ENCODE measurements at regions not wholly inside any gene's neighbourhood (a gene's known extent, or its start where the extent isn't known, plus 50 kb on each side); places are given as distances from the start of the nearest gene placed in this dataset.

DNA sequence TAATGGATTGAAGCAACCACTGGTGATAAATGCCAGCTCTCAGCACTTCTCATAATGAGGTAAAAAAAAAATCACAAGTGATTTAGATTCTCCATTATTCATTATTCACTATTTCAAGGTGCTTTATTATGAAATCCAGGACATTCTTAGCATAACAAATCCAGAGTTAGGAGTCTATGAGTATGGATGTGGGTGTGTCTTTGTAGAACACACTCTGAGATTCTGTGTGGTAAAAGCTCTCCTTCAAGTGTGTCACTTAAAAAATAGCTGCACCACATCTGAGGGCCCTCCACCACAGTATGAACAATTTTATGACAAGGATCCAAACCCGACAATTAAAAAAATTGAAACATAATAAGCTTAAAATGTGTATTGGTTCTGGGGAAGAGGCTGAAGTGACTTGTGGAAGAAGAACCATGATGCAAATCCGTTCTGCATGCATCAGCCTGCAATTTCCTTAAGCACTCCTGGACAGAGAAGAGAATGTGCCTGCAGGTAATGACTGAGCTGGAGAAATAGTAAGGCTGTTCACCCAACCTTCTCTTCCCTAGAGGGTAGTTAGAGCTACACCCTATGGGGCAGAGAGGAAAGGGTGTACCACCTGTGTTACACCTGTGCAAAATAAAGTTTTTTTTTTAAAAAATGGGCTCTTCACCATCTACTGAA, 488.5 kb upstream of the MGAT4C start:
- no peak for TF ChIP-seq POLR2A (IDR thresholded peaks at IDR 0.05)
- TF ChIP-seq, protein P1, sequence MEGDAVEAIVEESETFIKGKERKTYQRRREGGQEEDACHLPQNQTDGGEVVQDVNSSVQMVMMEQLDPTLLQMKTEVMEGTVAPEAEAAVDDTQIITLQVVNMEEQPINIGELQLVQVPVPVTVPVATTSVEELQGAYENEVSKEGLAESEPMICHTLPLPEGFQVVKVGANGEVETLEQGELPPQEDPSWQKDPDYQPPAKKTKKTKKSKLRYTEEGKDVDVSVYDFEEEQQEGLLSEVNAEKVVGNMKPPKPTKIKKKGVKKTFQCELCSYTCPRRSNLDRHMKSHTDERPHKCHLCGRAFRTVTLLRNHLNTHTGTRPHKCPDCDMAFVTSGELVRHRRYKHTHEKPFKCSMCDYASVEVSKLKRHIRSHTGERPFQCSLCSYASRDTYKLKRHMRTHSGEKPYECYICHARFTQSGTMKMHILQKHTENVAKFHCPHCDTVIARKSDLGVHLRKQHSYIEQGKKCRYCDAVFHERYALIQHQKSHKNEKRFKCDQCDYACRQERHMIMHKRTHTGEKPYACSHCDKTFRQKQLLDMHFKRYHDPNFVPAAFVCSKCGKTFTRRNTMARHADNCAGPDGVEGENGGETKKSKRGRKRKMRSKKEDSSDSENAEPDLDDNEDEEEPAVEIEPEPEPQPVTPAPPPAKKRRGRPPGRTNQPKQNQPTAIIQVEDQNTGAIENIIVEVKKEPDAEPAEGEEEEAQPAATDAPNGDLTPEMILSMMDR (IDR thresholded peaks at IDR 0.05) = no peak
- TF ChIP-seq POLR2AphosphoS5 (IDR thresholded peaks at IDR 0.05) = no peak
